HG02798 (cell line): ENCODE measurements at regions not wholly inside any gene's neighbourhood (a gene's known extent, or its start where the extent isn't known, plus 50 kb on each side); places are given as distances from the start of the nearest gene placed in this dataset.

ENCODE experiments used
- ATAC-seq: cut with Tn5 transposase; IDR thresholded peaks from one replicate; pipeline ENCODE4 v1.9.1; 2021; ENCODE audit warnings: mild to moderate bottlenecking; ENCODE audit not compliant: unreplicated experiment, poor library complexity

DNA sequence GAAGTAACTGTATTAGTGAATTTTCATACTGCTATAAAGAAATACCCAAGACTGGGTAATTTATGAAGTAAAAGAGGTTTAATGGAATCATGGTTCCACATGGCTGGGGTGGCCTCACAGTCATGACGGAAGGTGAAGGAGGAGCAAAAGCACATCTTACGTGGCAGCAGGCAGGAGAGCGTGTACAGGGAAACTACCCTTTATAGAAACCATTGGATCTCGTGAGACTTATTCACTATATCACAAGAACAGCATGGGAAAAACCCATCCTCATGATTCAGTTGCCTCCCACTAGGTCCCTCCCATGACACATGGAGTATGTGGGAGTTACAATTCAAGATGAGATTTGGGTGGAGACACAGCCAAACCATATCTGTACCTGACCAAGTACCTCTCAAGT lies 812.3 kb upstream of the ALCAM start:
- ATAC-seq, result no peak

GRCh38 chr3:104555728-104556127 lies 811.0 kb upstream of the ALCAM start:
- no peak for ATAC-seq

DNA sequence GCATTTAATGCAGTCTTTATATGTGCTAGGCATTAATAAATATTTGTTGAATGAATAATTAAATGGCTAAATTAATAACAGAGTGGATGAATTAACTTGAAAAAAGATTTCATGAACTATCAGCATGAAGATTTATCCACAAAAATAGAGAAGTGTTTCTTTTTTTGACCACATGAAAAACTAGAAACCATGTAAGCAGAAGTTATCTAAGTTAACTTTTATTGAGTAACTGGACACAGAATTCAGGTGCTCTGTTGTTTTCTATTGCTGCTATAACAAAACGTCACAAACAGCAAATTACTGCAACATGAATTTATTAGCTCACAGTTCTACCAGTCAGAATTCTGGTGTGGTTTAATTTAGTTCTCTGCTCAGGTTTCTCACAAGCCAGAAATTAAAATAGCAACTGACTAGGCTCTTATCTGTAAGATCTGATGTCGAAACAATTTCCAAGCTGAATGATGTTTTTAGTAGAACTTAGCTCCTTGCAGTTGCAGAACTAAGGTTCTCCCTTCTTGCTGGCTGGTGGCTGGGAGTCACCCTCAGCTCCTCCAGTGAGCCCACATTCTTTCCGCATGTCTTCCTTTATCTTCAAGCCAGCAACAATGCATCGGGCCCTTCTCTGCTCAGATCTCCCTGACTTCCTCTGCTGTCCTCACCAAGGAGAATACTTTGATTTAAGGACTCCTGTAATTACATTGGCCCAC lies 810.2 kb upstream of the ALCAM start:
- ATAC-seq, result no peak

DNA sequence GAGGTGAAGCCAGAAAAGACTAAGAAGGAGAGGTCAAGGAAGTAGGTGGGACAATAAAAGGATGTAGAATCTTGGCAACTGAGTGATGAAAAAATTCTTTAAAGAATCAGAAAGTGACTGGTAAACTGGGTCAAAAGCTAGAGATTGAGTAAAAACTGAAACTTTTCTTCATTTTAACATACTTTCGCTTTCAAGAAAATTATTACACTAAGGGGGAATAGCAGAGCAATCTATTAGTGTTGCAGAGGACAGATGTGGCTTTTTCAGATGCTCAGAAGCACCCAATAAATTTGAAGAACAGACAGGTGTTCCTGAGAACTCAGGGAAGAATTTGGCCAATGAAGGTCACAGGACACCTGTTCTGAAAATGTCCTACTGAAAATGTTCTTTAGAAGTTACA lies 805.4 kb upstream of the ALCAM start:
- peak; percentile 48 for ATAC-seq

DNA sequence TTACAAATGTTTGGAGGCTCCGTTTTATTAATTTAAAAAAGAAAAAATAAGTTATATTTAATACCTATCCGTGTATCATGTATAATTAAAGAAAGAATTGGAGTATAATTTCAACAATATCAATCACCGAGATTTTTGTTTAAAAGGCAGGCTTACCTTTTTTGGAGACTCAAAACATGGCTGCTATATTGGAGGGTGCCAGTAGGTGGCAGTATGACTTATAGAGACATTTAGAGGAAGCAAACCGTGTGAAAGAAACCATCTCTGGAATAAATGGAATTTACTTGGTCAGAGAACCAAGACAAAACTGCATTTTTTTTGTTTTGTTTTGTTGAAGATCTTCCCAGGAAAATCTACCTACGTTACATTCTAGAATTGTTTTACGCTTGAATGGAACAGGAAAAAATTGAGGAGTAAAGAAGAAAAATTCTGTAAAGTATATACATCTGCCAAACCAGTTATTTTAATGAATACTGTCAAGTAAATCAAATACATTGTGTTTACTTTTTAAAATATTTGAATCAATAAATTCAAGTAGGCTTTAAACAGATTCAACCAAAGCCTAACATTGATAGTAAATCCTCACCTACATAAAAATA lies 802.6 kb upstream of the ALCAM start:
- ATAC-seq, result no peak

- ATAC-seq, result no peak
Measured at GRCh38 chr3:104566054-104566453, 800.7 kb upstream of the ALCAM start.

- no peak for ATAC-seq
Measured at GRCh38 chr3:104575634-104576033, 791.1 kb upstream of the ALCAM start.

DNA sequence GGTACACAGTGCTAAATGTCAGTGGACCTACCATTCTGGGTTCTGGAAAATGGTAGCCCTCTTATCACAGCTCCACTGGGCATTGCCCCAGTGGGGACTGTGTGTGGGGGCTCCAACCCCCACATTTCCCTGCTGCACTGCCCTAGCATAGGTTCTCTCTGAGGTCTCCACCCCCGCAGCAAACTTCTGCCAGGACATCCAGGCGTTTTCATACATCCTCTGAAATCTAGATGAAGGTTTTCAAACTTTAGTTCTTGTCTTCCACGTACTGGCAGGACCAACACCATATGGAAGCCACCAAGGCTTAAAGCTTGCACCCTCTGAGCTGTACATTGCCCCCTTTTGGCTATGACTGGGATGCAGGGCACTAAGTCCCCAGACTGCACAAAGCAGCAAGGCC lies 788.2 kb upstream of the ALCAM start:
- no peak for ATAC-seq

DNA sequence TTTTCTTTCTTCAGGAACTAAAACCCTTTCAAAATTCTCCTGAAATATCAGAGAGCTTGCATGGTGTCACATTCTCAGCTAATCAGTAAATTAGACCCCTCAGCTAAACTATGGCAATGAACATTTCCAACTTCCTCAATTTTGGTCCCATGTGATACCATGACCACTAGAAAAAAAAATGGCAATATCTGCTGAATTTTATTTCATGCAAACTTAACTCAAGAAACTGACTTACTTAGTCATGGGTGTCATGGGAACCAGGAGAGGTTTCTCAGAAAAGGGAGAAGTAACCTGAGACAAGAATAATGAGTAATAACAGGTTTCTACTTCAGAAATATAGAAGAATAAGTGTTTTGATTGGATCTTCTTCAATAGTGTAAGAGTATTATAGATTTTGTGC lies 784.6 kb upstream of the ALCAM start:
- no peak for ATAC-seq

- no peak for ATAC-seq
Measured at GRCh38 chr3:104584682-104585081, 782.0 kb upstream of the ALCAM start.

DNA sequence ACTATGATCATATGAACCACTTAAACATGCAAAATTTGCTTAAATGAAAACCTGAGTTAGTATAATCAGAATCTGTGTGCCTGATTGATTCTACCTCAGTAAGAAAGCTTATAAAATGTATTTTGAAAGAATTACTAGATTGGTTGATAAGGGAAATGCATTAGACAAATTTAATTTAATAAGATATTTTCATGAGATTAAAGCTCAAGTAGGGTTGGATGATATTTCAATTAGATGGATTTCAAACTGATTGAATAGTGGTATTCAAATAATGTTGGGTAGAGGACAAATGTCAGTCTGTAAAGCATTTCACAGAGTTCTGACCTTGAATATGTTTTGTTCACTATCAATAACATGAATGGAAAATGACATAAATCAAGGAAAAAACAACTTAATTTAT lies 780.4 kb upstream of the ALCAM start:
- ATAC-seq, result no peak

DNA sequence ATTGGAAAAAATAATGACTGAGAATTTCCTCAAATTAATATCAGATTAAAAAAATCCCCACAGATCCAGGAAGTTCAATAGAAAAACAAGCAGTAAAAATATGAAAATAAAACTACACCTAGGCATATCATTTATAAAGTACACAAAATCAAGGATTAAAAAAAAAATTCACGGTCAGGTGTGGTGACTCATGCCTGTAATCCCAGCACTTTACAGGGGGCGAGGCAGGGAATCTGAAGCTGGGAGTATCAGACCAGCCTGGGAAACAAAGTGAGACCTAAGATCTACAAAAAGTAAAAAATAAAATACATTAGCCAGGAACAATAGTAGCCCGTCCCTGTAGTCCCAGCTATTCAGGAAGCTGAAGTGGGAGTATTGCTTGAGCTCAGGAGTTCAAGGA lies 778.3 kb upstream of the ALCAM start:
- ATAC-seq, result no peak

DNA sequence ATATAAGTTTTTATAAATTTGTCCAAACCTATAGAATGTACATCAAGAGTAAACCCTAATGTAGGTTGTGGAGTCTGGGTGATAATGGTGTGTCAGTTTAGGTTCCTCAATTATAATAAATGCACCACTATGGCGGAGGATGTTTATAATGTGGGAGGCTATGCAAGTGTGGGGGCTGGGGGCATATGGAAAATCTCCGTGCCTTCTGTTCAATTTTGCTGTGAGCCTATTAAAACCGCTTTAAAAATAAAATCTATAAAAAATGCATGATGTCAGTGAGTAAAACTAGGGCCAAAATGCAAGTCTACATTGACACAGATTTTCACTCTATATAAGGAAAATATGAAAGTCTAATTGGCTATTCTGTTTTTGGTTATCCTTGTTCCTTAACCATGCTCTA lies 774.9 kb upstream of the ALCAM start:
- no peak for ATAC-seq

DNA sequence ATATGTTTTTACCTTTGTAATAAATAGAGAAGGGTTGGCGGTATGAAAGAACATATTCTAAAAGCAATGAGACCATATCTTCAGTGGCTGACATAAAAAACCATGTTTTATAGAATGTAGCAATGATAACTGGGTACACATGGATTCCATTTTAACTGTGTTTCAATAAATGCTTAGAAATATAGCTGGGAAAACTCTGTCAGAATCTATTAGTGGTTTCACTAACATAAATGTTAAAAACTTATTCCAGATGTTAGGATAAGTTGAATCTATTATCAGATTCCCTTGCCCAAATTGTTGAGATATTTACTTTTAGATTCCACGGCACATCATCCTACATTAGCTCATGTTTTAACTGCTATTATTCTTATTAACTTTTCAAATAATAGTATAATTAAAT lies 772.2 kb upstream of the ALCAM start:
- ATAC-seq, result no peak

GRCh38 chr3:104596054-104596453 lies 770.7 kb upstream of the ALCAM start:
- no peak for ATAC-seq

GRCh38 chr3:104596551-104596950 lies 770.2 kb upstream of the ALCAM start:
- peak; percentile 97 for ATAC-seq

DNA sequence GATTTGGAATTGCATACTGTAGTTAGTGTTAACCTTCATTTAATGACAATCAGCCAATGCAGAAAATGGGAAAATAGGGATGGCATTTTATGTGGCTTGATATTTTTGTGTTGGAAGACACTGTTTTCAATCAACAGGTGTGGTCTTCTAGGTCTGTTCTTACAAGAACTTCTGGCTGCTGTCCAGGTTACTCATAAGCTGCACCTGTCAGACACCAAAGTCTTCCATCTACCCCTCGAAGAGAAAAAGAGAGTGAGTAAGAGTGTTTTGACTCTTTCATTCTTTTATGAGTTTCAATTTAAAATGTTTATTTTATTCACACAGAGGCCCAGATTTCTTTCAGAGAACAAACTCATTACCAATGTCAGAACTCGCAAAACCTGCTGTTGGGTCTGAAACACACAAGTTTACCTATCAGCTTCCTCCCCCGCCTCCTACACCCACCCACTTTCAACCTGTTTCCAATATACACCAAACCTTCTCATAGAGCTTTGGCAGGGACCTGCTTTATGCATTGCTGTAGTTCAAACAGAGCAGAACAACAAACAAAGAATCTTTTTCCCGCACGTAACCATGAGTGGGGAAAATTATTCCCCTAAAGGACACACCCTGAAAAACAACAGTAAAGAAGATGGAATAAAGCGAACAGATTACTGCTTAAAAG lies 767.7 kb upstream of the ALCAM start:
- no peak for ATAC-seq

DNA sequence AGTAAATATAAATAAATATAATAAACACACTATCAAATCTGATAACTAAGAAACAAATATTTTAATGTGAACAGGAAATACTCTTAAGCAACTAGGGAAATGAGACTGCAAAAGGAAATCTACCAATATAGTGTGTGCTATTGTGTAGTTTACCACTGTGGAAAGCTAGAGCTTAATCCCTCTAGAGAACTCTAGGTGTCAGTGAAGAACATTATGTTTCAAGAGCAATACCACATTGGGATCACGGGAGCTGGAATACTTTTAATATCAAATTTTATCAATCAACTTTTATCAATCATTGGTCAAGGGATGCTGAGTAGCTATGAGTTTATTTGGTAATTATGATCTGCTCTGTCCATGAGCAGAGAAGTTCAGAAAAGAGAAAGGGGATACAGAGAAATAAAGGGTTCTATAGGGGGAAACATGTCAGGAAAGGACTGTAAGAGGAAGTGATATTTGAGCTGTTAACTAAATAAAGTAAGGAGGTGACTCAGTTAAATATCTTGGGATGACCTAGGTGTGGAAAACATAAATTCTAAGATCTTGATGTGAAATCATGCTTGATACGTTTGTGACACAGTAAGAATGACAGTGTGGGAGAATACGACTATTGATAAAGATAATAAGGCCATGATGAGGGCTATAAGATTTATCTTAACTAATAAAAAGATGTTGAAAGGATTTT lies 762.2 kb upstream of the ALCAM start:
- no peak for ATAC-seq

DNA sequence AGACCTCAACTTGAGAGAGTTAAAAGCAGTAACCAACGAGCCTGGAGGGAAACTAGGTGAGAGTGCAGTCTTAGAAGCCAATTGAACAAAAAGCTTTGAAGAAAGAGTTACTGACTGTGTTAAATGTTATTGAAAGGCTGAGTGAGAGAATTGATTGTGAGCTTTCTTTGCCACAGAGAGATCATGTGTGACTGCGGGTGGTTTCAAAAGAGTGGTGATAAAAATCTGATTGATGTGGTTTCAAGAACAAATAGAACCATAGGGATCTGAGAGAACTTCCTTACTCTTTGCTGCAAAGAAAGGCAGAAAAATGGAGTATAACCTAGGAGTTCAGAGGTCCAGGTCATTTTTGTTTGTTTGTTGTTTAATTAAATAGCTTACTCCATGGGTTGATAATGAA lies 759.9 kb upstream of the ALCAM start:
- no peak for ATAC-seq

DNA sequence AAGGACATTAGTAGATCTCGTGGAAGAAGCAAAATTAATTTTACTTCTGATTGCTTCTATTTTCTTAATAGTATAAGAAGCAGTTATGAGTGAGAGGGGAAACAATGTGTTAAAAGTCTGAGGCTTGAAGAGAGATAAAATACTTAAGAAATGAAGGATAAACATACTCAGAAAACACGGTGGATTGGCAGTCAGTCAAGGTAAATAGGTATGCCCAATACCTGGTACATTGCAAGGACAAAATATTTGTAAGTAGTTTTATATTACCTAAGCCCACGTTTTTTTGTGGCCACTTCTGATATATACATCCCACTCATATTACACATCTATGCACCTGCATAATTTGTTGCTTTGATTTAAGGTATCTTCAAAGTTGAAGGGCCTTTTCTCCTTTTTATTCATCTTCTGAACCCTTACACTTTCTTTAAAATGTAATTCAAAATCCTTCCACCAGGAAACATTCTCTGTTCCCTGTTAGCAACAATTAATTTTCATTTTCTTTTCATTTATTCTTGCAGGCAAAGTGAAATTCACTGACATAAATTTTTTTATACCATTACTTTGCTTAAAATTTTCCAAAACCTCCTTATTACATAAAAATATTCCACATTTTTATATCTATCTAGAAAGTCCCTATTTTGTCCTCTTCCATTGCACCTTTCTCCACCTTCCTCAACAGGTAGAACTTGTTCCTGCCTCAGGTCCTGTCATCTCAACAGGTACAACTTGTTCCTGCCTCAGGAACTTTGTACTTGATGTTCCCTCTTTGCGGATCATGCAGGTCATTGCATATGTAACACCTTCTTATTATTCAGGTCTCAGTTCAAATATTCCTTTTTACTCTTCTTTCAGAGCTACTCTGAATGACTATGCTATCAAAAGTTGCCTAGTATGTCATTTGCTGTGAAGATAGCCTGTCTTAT lies 755.7 kb upstream of the ALCAM start:
- ATAC-seq, result no peak
